ENCODE measurements at regions not wholly inside any gene's neighbourhood (a gene's known extent, or its start where the extent isn't known, plus 50 kb on each side); places are given as distances from the start of the nearest gene placed in this dataset.

GRCh38 chr5:106324356-106324755, 1346.4 kb downstream of the EFNA5 start:
- no peak overlapping the region for H3K4me3 ChIP-seq (ENCODE audit: low read depth, low read length)
- DNase-seq (ENCODE audit: low read depth), result no peak
- in situ Hi-C loops (cut with HindIII; ENCODE audit: low sequenced_read_pairs), result no loop called here
- TF ChIP-seq, protein P1, sequence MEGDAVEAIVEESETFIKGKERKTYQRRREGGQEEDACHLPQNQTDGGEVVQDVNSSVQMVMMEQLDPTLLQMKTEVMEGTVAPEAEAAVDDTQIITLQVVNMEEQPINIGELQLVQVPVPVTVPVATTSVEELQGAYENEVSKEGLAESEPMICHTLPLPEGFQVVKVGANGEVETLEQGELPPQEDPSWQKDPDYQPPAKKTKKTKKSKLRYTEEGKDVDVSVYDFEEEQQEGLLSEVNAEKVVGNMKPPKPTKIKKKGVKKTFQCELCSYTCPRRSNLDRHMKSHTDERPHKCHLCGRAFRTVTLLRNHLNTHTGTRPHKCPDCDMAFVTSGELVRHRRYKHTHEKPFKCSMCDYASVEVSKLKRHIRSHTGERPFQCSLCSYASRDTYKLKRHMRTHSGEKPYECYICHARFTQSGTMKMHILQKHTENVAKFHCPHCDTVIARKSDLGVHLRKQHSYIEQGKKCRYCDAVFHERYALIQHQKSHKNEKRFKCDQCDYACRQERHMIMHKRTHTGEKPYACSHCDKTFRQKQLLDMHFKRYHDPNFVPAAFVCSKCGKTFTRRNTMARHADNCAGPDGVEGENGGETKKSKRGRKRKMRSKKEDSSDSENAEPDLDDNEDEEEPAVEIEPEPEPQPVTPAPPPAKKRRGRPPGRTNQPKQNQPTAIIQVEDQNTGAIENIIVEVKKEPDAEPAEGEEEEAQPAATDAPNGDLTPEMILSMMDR (IDR thresholded peaks at IDR 0.05; ENCODE audit: low read depth, low read length, missing control alignments), result no peak

GRCh38 chr5:106321242-106321641, 1349.5 kb downstream of the EFNA5 start:
- no peak for DNase-seq (ENCODE audit: low read depth)
- in situ Hi-C loops (cut with HindIII; ENCODE audit: low sequenced_read_pairs), result no loop called here
- TF ChIP-seq, protein P1 (IDR thresholded peaks at IDR 0.05; ENCODE audit: low read depth, low read length, missing control alignments), result no peak
- H3K4me3 ChIP-seq (ENCODE audit: low read depth, low read length), result no peak overlapping the region

GRCh38 chr5:106314221-106314824, 1356.4 kb downstream of the EFNA5 start:
- in situ Hi-C loops (cut with HindIII; ENCODE audit: low sequenced_read_pairs), result no loop called here
- TF ChIP-seq, protein P1 (IDR thresholded peaks at IDR 0.05; ENCODE audit: low read depth, low read length, missing control alignments), result no peak

GRCh38 chr5:106312360-106312759, 1358.4 kb downstream of the EFNA5 start:
- no peak overlapping the region for H3K4me3 ChIP-seq (ENCODE audit: low read depth, low read length)
- no peak for DNase-seq (ENCODE audit: low read depth)
- in situ Hi-C loops (cut with HindIII; ENCODE audit: low sequenced_read_pairs), result no loop called here

More at GRCh38 chr5:106314221-106314824, 1356.4 kb downstream of the EFNA5 start:
- H3K4me3 ChIP-seq (ENCODE audit: low read depth, low read length), result no peak overlapping the region
- DNase-seq (ENCODE audit: low read depth), result no peak

GRCh38 chr5:106311230-106311915, 1359.4 kb downstream of the EFNA5 start:
- in situ Hi-C loops (cut with HindIII; ENCODE audit: low sequenced_read_pairs), result no loop called here
- no peak overlapping the region for H3K4me3 ChIP-seq (ENCODE audit: low read depth, low read length)
- peak; percentile 54 for DNase-seq (ENCODE audit: low read depth)
- TF ChIP-seq, protein P1 (IDR thresholded peaks at IDR 0.05; ENCODE audit: low read depth, low read length, missing control alignments), result no peak

More at GRCh38 chr5:106312360-106312759, 1358.4 kb downstream of the EFNA5 start:
- TF ChIP-seq, protein P1 (IDR thresholded peaks at IDR 0.05; ENCODE audit: low read depth, low read length, missing control alignments), result no peak

DNA sequence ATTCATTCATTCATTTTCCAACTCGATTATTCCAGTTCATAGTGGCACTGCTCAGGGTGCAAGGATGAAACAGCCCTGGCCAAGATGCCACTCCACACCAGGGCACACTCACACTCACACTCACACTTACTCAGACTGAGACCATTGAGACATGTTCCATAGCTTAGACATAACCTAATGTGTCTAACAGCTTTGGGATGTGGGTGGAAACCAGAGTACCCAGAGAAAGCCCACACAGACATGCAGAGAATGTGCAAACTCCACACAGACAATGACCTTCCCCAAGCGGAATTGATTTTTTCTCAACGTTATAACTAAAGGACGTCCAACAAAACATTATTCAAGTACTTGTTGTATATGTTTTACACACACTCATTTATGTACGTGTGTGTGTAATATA, 1363.5 kb downstream of the EFNA5 start:
- TF ChIP-seq, protein P1 (IDR thresholded peaks at IDR 0.05; ENCODE audit: low read depth, low read length, missing control alignments), result no peak
- DNase-seq (ENCODE audit: low read depth), result no peak
- no peak overlapping the region for H3K4me3 ChIP-seq (ENCODE audit: low read depth, low read length)
- in situ Hi-C loops (cut with HindIII; ENCODE audit: low sequenced_read_pairs), result no loop called here
